ENCODE measurements at regions not wholly inside any gene's neighbourhood (a gene's known extent, or its start where the extent isn't known, plus 50 kb on each side); places are given as distances from the start of the nearest gene placed in this dataset.

- H3K36me3 ChIP-seq: no peaks in the 10 kb centered on the region
- no peak overlapping the region for H3K27ac ChIP-seq
- H3K4me1 ChIP-seq (replicated peaks): no peaks in the 10 kb centered on the region
- no peak for DNase-seq (ENCODE audit: low spot score)
- no peak for TF ChIP-seq POLR2AphosphoS5 (IDR thresholded peaks at IDR 0.05)
- TF ChIP-seq CTCF (IDR thresholded peaks at IDR 0.05): no peak
- TF ChIP-seq POLR2A (IDR thresholded peaks at IDR 0.05): no peak
- H3K4me3 ChIP-seq: no peak overlapping the region
- no peaks in the 10 kb centered on the region for H3K9me3 ChIP-seq
- intact Hi-C loops (cut with DNase I): no loop called here
- H3K27me3 ChIP-seq (replicated peaks; ENCODE audit: insufficient read depth): no peaks in the 10 kb centered on the region
- WGBS: 13% methylated on average over 3 of the region's 3 CpGs
These were observed 1673.6 kb downstream of the PCDH7 start for GRCh38 chr4:32393806-32394205.

- no peaks in the 10 kb centered on the region for H3K9me3 ChIP-seq
- WGBS: 88% methylated on average over 1 of the region's 1 CpG
These were observed 1674.1 kb downstream of the PCDH7 start for GRCh38 chr4:32394255-32394654.

GRCh38 chr4:32396507-32397070 lies 1676.4 kb downstream of the PCDH7 start:
- DNase-seq (ENCODE audit: low spot score): no peak
- no peaks in the 10 kb centered on the region for H3K36me3 ChIP-seq
- intact Hi-C loops (cut with DNase I): no loop called here
- no peaks in the 10 kb centered on the region for H3K9me3 ChIP-seq
- no peaks in the 10 kb centered on the region for H3K27me3 ChIP-seq (replicated peaks; ENCODE audit: insufficient read depth)
- no peaks in the 10 kb centered on the region for H3K4me1 ChIP-seq (replicated peaks)
- H3K4me3 ChIP-seq: no peak overlapping the region
- H3K27ac ChIP-seq: no peak overlapping the region
- no peak for TF ChIP-seq POLR2AphosphoS5 (IDR thresholded peaks at IDR 0.05)
- TF ChIP-seq CTCF (IDR thresholded peaks at IDR 0.05): no peak
- WGBS: 72% methylated on average over 7 of the region's 7 CpGs

More at GRCh38 chr4:32394255-32394654, 1674.1 kb downstream of the PCDH7 start:
- H3K4me1 ChIP-seq (replicated peaks): no peaks in the 10 kb centered on the region
- H3K27me3 ChIP-seq (replicated peaks; ENCODE audit: insufficient read depth): no peaks in the 10 kb centered on the region
- no peaks in the 10 kb centered on the region for H3K36me3 ChIP-seq
- no peak for TF ChIP-seq CTCF (IDR thresholded peaks at IDR 0.05)
- no peak for TF ChIP-seq POLR2AphosphoS5 (IDR thresholded peaks at IDR 0.05)
- no peak for TF ChIP-seq POLR2A (IDR thresholded peaks at IDR 0.05)
- intact Hi-C loops (cut with DNase I): no loop called here
- H3K4me3 ChIP-seq: no peak overlapping the region
- no peak overlapping the region for H3K27ac ChIP-seq
- DNase-seq (ENCODE audit: low spot score): no peak

GRCh38 chr4:32400870-32401269 lies 1680.7 kb downstream of the PCDH7 start:
- Histone ChIP-seq H3K4me3 (no peak overlapping the region), H3K27ac (no peak overlapping the region)
- WGBS: 100% methylated on average over 1 of the region's 1 CpG

More at GRCh38 chr4:32400870-32401269, 1680.7 kb downstream of the PCDH7 start:
- Histone ChIP-seq H3K4me1 (replicated peaks) (no peaks in the 10 kb centered on the region), H3K27me3 (replicated peaks; ENCODE audit: insufficient read depth) (no peaks in the 10 kb centered on the region), H3K9me3 (no peaks in the 10 kb centered on the region), H3K36me3 (no peaks in the 10 kb centered on the region)
- intact Hi-C loops (cut with DNase I): no loop called here
- DNase-seq (ENCODE audit: low spot score): no peak
- no peak for TF ChIP-seq POLR2A (IDR thresholded peaks at IDR 0.05)
- no peak for TF ChIP-seq POLR2AphosphoS5 (IDR thresholded peaks at IDR 0.05)
- no peak for TF ChIP-seq CTCF (IDR thresholded peaks at IDR 0.05)
